Vagina (tissue), 2 donors: ENCODE measurements at regions not wholly inside any gene's neighbourhood (a gene's known extent, or its start where the extent isn't known, plus 50 kb on each side); places are given as distances from the start of the nearest gene placed in this dataset.

Source experiments
- DNase-seq, 2 donors: peaks; one replicate each; pipeline ENCODE4 v3.0.0-alpha.2; 2017; ENCODE audit errors: extremely low spot score in 2 of 2
- H3K27ac ChIP-seq: fragments of 200-600 bp; sonication (generic); one replicate; pipeline ENCODE4 v1.5.1; 2019
- H3K27me3 ChIP-seq: fragments of 200-600 bp; sonication (generic); one replicate; pipeline ENCODE4 v1.5.1; 2019
- H3K36me3 ChIP-seq, 2 donors: fragments of 200-600 bp; sonication (generic); one replicate each; pipeline ENCODE4 v1.5.1; 2017 to 2019
- H3K4me1 ChIP-seq: fragments of 200-600 bp; sonication (generic); one replicate; pipeline ENCODE4 v1.5.1; 2019
- H3K4me3 ChIP-seq, 2 donors: fragments of 200-600 bp; sonication (generic); 1 replicate in 1 of 2; 2 replicates in 1 of 2; pipeline ENCODE4 v1.5.1; 2016 to 2019
- H3K9me3 ChIP-seq: fragments of 200-600 bp; sonication (generic); one replicate; pipeline ENCODE4 v1.5.1; 2019
- CTCF ChIP-seq, 3 experiments: fragments of 450-650 bp in 2 of 3; fragments of 200-600 bp in 1 of 3; sonication (generic) in 1 of 3; IDR thresholded peaks; one replicate each; pipeline ENCODE4 v1.5.1; 2017 to 2019; ENCODE audit warnings: antibody characterized with exemption in 3 of 3, mild to moderate bottlenecking in 2 of 3, moderate library complexity in 2 of 3
- POLR2A ChIP-seq, 2 donors: fragments of 450-650 bp; IDR thresholded peaks; one replicate each; pipeline ENCODE4 v1.6.1; 2017; ENCODE audit warnings: antibody characterized with exemption in 2 of 2, mild to moderate bottlenecking in 2 of 2, moderate library complexity in 2 of 2
- POLR2AphosphoS5 ChIP-seq, 2 donors: sonication (generic); formaldehyde crosslinking; IDR thresholded peaks; one replicate each; pipeline ENCODE4 v1.9.0; 2017; ENCODE audit warnings: antibody characterized with exemption in 2 of 2, mild to moderate bottlenecking in 2 of 2, low read depth in 1 of 2; ENCODE audit not compliant: insufficient read depth in 1 of 2
- intact Hi-C: fragments of 100-400 bp; cut with DNase I; formaldehyde crosslinking; loops from one replicate; pipeline ENCODE4 v1.15.1; 2023

DNA sequence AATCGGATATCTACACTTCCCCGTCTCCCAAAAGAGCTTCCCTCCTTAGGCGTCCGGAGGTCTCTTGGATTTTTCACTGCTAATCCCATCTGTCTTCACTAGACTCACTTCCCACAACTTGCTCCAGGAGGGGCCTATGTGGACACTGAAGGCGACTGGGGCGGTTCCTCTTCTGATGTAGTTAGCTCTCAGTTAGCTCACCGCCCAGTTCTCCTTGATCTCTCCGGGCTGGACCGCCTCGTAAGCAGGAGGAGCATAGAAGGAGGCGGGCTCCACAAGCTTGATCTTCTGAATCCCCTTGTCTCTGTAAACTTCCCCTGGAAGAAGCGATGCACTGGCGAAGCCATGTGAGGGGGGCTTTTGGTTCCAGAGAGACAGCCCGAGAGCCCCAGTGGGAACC is 112.0 kb upstream of the SELENOP start:
- intact Hi-C loops, result no loop called here
- no peaks in the 10 kb centered on the region for H3K4me1 ChIP-seq
- H3K36me3 ChIP-seq, result no peaks in the 10 kb centered on the region
- H3K9me3 ChIP-seq, result no peaks in the 10 kb centered on the region
- no peak for TF ChIP-seq POLR2AphosphoS5 (IDR thresholded peaks at IDR 0.05; ENCODE audit: insufficient read depth in 1 of 2, low read depth in 1 of 2)
- TF ChIP-seq POLR2A (IDR thresholded peaks at IDR 0.05), result no peak
- TF ChIP-seq CTCF (IDR thresholded peaks at IDR 0.05), result no peak
- H3K27ac ChIP-seq, result no peak overlapping the region
- no peak overlapping the region for H3K4me3 ChIP-seq
- no peaks in the 10 kb centered on the region for H3K27me3 ChIP-seq
- DNase-seq, result no peak

DNA sequence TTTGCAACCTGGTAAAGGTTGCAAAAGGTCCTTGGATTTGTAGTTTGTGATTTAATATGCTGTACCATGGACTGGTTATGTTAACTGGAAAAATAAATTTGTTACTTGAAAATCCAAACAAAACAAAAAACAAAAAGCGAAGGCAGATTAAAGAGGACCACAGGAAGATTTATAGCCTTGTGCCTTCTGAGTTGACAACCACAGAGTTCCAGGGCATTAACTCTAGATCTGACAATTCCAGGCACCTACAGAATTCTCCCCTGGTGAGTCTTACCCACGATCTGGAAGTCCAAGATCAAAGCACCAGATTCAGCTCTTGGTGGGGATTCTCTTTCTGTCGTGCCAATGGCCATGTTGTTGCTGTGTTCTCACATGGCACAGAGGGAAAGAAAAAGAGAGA is 107.9 kb upstream of the SELENOP start:
- no peak for TF ChIP-seq CTCF (IDR thresholded peaks at IDR 0.05)
- Histone ChIP-seq H3K27me3 (no peaks in the 10 kb centered on the region), H3K36me3 (no peaks in the 10 kb centered on the region), H3K27ac (no peak overlapping the region), H3K9me3 (no peaks in the 10 kb centered on the region), H3K4me1 (no peaks in the 10 kb centered on the region), H3K4me3 (no peak overlapping the region)
- intact Hi-C loops, result no loop called here
- DNase-seq, result no peak

GRCh38 chr5:42915306-42915866 is 103.7 kb upstream of the SELENOP start:
- H3K4me1 ChIP-seq, result no peaks in the 10 kb centered on the region
- H3K9me3 ChIP-seq, result no peaks in the 10 kb centered on the region
- DNase-seq, result no peak
- H3K27ac ChIP-seq, result no peak overlapping the region
- H3K4me3 ChIP-seq, result no peak overlapping the region
- TF ChIP-seq POLR2AphosphoS5 (IDR thresholded peaks at IDR 0.05; ENCODE audit: insufficient read depth in 1 of 2, low read depth in 1 of 2), result no peak
- no peak for TF ChIP-seq CTCF (IDR thresholded peaks at IDR 0.05)
- no peak for TF ChIP-seq POLR2A (IDR thresholded peaks at IDR 0.05)
- no peaks in the 10 kb centered on the region for H3K27me3 ChIP-seq
- intact Hi-C loops, result no loop called here
- no peaks in the 10 kb centered on the region for H3K36me3 ChIP-seq

- intact Hi-C loops, result no loop called here
- no peaks in the 10 kb centered on the region for H3K27me3 ChIP-seq
- DNase-seq, result no peak
- H3K4me3 ChIP-seq, result no peak overlapping the region
- H3K9me3 ChIP-seq, result no peaks in the 10 kb centered on the region
- H3K4me1 ChIP-seq, result no peaks in the 10 kb centered on the region
- no peaks in the 10 kb centered on the region for H3K36me3 ChIP-seq
- peak in 1 of 3 experiments; percentile 24 for TF ChIP-seq CTCF (IDR thresholded peaks at IDR 0.05)
- TF ChIP-seq POLR2AphosphoS5 (IDR thresholded peaks at IDR 0.05; ENCODE audit: insufficient read depth in 1 of 2, low read depth in 1 of 2), result no peak
- no peak overlapping the region for H3K27ac ChIP-seq
Observed at GRCh38 chr5:42912184-42912798, 100.6 kb upstream of the SELENOP start.
